Effector memory CD8-positive, alpha-beta T cell (primary cell): ENCODE measurements at regions not wholly inside any gene's neighbourhood (a gene's known extent, or its start where the extent isn't known, plus 50 kb on each side); places are given as distances from the start of the nearest gene placed in this dataset.
"Not testable (repeated sequence)": the region's sequence is repeated elsewhere in the genome, so short reads cannot be mapped to it uniquely, and the experiment has no call there.

ENCODE experiments used
- ATAC-seq: fragments of 150-1000 bp; cut with Tn5 transposase; replicated peaks from 2 replicates; pipeline ENCODE4 v1.10.0; 2021; ENCODE audit warnings: mild to moderate bottlenecking, moderate library complexity
- DNase-seq, 3 experiments: peaks; one replicate each; pipeline ENCODE4 v3.0.0; 2021
- H3K27ac Mint-ChIP-seq, 2 donors: one replicate each; pipeline ENCODE4 v1.8.0; 2022; ENCODE audit warnings: mild to moderate bottlenecking in 2 of 2, mixed read lengths in 2 of 2, moderate library complexity in 2 of 2
- H3K27me3 Mint-ChIP-seq, 2 donors: one replicate each; pipeline ENCODE4 v1.8.0; 2022; ENCODE audit warnings: mixed read lengths in 2 of 2
- H3K36me3 Mint-ChIP-seq: one replicate; pipeline ENCODE4 v1.8.0; 2022; ENCODE audit warnings: mild to moderate bottlenecking, moderate library complexity, mixed read lengths; ENCODE audit not compliant: insufficient read depth
- H3K4me1 Mint-ChIP-seq, 2 donors: one replicate each; pipeline ENCODE4 v1.8.0; 2022; ENCODE audit warnings: low read depth in 2 of 2, mixed read lengths in 2 of 2
- H3K4me3 Mint-ChIP-seq, 2 donors: one replicate each; pipeline ENCODE4 v1.8.0; 2022; ENCODE audit warnings: mild to moderate bottlenecking in 2 of 2, mixed read lengths in 2 of 2, moderate library complexity in 2 of 2
- H3K9me3 Mint-ChIP-seq, 2 donors: one replicate each; pipeline ENCODE4 v1.8.0; 2022; ENCODE audit warnings: mixed read lengths in 2 of 2

DNA sequence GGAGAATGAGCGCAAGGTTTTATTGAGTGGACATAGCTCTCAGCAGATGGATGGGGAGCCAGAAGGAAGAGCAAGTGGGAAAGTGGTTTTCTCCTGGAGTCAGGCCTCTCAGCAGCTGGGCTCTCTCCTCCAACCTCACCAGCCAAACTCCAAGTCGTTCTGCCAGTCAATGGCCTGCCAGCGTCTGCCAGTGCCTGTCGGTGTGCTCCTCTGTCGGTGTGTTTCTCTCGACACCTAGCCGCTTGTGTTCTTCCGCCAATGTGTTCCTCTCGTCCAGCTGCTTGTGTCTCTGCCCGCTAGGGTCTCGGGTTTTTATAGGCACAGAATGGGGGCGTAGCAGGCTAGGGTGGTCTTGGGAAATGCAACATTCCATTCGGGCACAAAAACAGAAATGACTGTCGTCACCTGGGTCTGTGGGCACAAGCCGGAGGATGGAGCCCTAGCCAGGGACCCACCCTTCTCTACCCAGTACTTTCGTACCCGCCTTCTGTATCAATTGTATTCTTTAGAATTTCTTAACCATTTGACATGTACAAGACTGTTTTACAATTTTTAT is 1365.4 kb downstream of the FSCB start:
- H3K9me3 Mint-ChIP-seq, result peaks cover 0 to 20% of the 10 kb centered on the region in 2 donors
- DNase-seq, result no peak
- no peaks in the 10 kb centered on the region for H3K4me1 Mint-ChIP-seq
- H3K36me3 Mint-ChIP-seq, result no peaks in the 10 kb centered on the region
- no peak for ATAC-seq
- H3K27me3 Mint-ChIP-seq, result no peaks in the 10 kb centered on the region
- no peak overlapping the region for H3K4me3 Mint-ChIP-seq
- H3K27ac Mint-ChIP-seq, result no peak overlapping the region

GRCh38 chr14:43140453-43140852 is 1366.6 kb downstream of the FSCB start:
- ATAC-seq, result no peak
- Mint-ChIP-seq H3K27me3 (no peaks in the 10 kb centered on the region), H3K27ac (no peak overlapping the region), H3K4me1 (no peaks in the 10 kb centered on the region), H3K4me3 (no peak overlapping the region), H3K36me3 (no peaks in the 10 kb centered on the region), H3K9me3 (peaks cover 3 to 19% of the 10 kb centered on the region in 2 donors)
- no peak for DNase-seq

DNA sequence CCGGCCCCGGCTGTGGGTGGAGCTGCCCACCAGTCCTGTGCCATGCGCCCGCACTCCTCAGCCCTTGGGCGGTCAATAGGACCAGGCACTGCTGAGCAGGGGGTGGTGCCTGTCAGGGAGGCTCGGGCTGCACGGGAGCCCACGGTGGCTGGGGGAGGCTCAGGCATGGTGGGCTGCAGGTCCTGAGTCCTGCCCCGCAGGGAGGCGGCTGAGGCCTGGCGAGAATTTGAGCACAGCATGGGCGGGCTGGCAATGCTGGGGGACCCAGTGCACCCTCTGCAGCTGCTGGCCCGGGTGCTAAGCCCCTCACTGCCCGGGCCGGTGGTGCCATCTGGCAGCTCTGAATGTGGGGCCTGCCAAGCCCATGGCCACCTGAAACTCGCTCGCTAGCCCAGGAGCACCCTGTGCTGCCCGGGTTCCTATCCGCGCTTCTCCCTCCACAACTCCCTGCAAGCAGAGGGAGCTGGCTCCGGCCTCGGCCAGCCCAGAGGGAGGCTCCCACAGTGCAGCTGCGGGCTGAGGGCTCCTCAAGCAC is 1371.1 kb downstream of the FSCB start:
- H3K9me3 Mint-ChIP-seq, result peaks cover 8 to 24% of the 10 kb centered on the region in 2 donors
- no peaks in the 10 kb centered on the region for H3K36me3 Mint-ChIP-seq
- no peak overlapping the region for H3K27ac Mint-ChIP-seq
- no peak overlapping the region for H3K4me3 Mint-ChIP-seq
- H3K4me1 Mint-ChIP-seq, result no peaks in the 10 kb centered on the region
- ATAC-seq, result no peak
- DNase-seq, result no peak
- no peaks in the 10 kb centered on the region for H3K27me3 Mint-ChIP-seq

- no peak overlapping the region for H3K27ac Mint-ChIP-seq
- H3K4me1 Mint-ChIP-seq, result no peaks in the 10 kb centered on the region
- H3K27me3 Mint-ChIP-seq, result no peaks in the 10 kb centered on the region
- no peaks in the 10 kb centered on the region for H3K36me3 Mint-ChIP-seq
- ATAC-seq (no peak), DNase-seq (no peak)
- no peak overlapping the region for H3K4me3 Mint-ChIP-seq
- H3K9me3 Mint-ChIP-seq, result peaks cover 8 to 12% of the 10 kb centered on the region in 2 donors
These were observed 1374.6 kb downstream of the FSCB start for GRCh38 chr14:43132441-43132840.

DNA sequence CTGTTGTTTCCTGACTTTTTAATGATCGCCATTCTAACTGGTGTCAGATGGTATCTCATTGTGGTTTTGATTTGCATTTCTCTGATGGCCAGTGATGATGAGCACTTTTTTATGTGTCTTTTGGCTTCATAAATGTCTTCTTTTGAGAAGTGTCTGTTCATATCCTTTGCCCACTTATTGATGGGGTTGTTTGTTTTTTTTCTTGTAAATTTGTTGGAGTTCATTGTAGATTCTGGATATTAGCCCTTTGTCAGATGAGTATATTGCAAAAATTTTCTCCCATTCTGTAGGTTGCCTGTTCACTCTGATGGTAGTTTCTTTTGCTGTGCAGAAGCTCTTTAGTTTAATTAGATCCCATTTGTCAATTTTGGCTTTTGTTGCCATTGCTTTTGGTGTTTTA is 1378.7 kb downstream of the FSCB start:
- peaks cover 5 to 12% of the 10 kb centered on the region in 2 donors for H3K9me3 Mint-ChIP-seq
- not testable (repeated sequence) for H3K27me3 Mint-ChIP-seq, H3K27ac Mint-ChIP-seq, ATAC-seq, H3K36me3 Mint-ChIP-seq, H3K4me1 Mint-ChIP-seq, DNase-seq, H3K4me3 Mint-ChIP-seq

DNA sequence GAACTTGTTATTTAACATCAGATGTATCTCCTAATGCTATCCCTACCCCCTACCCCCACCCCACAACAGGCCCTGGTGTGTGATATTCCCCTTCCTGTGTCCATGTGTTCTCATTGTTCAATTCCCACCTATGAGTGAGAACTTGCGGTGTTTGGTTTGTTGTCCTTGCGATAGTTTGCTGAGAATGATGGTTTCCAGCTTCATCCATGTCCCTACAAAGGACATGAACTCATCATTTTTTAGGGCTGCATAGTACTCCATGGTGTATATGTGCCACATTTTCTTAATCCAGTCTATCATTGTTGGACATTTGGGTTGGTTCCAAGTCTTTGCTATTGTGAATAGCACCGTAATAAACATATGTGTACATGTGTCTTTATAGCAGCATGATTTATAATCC is 1379.2 kb downstream of the FSCB start:
- not testable (repeated sequence) for H3K36me3 Mint-ChIP-seq, H3K4me3 Mint-ChIP-seq, H3K27ac Mint-ChIP-seq, ATAC-seq, DNase-seq, H3K9me3 Mint-ChIP-seq, H3K4me1 Mint-ChIP-seq, H3K27me3 Mint-ChIP-seq

DNA sequence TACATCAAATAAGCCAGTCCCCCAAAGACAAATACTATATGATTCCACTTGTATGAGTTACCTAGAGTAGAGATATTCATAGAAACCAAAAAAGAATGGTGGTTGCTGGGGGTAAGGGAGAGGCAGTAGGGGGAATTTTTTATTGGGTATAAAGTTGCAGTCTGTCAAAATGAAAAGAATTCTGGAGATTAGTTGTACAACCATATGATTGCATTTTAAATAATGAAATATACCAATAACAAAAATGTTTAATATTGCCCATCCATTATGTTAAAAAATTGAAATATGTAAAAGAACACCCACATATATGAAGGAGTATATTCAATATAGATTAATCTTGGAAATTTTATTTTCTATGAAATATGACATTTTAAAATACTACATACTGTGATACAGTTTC is 1383.5 kb downstream of the FSCB start:
- H3K27ac Mint-ChIP-seq, result no peak overlapping the region

DNA sequence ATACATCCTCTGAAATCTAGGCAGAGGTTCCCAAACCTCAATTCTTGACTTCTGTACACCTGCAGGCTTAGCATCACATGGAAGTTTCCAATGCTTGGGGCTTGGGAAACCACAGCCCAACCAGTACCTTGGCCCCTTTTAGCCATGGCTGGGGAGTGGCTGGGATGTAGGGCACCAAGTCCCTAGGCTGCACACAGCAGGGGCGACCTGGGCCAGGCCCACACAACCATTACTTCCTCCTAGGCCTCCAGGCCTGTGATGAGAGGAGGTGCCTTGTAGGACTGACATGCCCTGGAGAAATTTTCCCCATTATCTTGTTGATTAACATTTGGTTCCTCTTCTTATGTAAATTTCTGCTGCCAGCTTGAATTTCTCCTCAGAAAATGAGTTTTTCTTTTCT is 1387.4 kb downstream of the FSCB start:
- Mint-ChIP-seq H3K9me3 (peaks cover 8 to 10% of the 10 kb centered on the region in 2 donors), H3K27me3 (no peaks in the 10 kb centered on the region), H3K4me1 (no peaks in the 10 kb centered on the region), H3K4me3 (no peak overlapping the region), H3K36me3 (no peaks in the 10 kb centered on the region), H3K27ac (no peak overlapping the region)
- DNase-seq, result no peak
- no peak for ATAC-seq

More for the DNA sequence above, 1383.5 kb downstream of the FSCB start:
- Mint-ChIP-seq H3K36me3 (no peaks in the 10 kb centered on the region), H3K27me3 (no peaks in the 10 kb centered on the region), H3K4me3 (no peak overlapping the region), H3K4me1 (no peaks in the 10 kb centered on the region), H3K9me3 (peaks cover 8 to 10% of the 10 kb centered on the region in 2 donors)
- no peak for DNase-seq
- no peak for ATAC-seq

GRCh38 chr14:43116341-43116740 is 1390.7 kb downstream of the FSCB start:
- H3K4me1 Mint-ChIP-seq, result no peaks in the 10 kb centered on the region
- no peak overlapping the region for H3K4me3 Mint-ChIP-seq
- H3K27ac Mint-ChIP-seq, result no peak overlapping the region
- no peaks in the 10 kb centered on the region for H3K27me3 Mint-ChIP-seq
- no peak for ATAC-seq
- no peak for DNase-seq
- no peaks in the 10 kb centered on the region for H3K36me3 Mint-ChIP-seq
- peaks cover 9 to 10% of the 10 kb centered on the region in 2 donors for H3K9me3 Mint-ChIP-seq

DNA sequence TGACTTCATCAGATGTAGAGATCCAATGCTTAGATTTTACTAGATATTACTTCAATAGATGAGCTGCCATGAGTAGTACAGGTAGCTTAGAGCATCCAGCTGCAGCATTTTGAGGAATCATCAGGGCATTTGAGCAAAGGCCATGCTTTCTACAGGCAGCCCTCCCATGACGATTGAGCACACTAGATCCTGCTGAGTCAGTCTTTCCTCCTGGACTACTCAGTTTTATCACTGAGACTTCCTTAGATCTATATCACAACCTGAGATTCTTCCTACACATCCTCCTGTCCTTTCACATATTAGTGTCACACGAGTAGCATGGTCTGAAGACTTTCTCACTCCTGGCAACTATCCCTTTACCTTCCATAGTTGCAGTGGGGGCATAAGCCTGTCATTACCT is 1401.8 kb downstream of the FSCB start:
- no peak overlapping the region for H3K4me3 Mint-ChIP-seq
- H3K27ac Mint-ChIP-seq, result no peak overlapping the region
- peaks cover 3 to 13% of the 10 kb centered on the region in 2 donors for H3K9me3 Mint-ChIP-seq
- no peak for DNase-seq
- no peaks in the 10 kb centered on the region for H3K27me3 Mint-ChIP-seq
- no peak for ATAC-seq
- H3K36me3 Mint-ChIP-seq, result no peaks in the 10 kb centered on the region
- H3K4me1 Mint-ChIP-seq, result no peaks in the 10 kb centered on the region

DNA sequence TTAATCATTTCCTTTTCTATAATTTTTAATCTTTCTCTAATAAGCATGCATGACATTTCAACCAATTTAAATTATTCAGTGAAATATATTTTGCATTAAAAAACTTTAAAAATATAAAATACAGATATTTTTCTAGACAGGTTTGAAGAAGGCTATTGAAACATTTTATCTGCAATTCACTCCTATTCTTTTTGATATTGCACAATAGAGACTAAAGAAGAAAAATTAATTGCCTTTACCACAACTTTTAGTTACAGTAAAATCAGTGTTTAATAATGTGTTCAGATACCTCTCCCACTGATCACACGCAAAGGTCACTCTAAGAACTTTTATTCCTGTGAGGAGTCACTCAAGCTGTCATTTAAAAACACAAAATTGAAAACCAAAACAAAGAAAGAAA is 1416.7 kb downstream of the FSCB start:
- H3K27me3 Mint-ChIP-seq, result no peaks in the 10 kb centered on the region
- H3K27ac Mint-ChIP-seq, result no peak overlapping the region
- H3K4me1 Mint-ChIP-seq, result no peaks in the 10 kb centered on the region
- ATAC-seq (no peak), DNase-seq (no peak)
- no peaks in the 10 kb centered on the region for H3K36me3 Mint-ChIP-seq
- no peak overlapping the region for H3K4me3 Mint-ChIP-seq
- H3K9me3 Mint-ChIP-seq, result peaks cover 9 to 10% of the 10 kb centered on the region in 2 donors

DNA sequence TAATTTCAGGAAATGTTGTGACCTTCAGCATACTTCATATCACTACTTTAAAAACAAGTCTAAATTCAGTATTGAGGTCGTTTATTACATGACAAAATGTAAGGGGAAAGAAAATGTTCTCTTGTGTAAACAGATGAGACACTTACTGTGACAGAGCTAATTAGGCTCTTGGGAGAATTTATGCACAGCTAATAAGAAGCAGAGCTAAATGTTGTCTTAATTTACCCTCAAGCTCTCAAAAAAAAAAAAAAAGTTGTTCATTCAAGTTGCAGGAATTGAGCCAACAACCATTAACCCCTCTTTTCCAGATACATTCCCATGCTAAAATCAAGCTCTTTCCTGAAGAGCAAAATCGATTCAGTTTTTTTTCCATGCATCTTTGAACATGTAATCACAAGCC is 1419.4 kb downstream of the FSCB start:
- no peak for DNase-seq
- Mint-ChIP-seq H3K4me1 (no peaks in the 10 kb centered on the region), H3K27me3 (no peaks in the 10 kb centered on the region), H3K4me3 (no peak overlapping the region), H3K27ac (no peak overlapping the region), H3K9me3 (peaks cover 11 to 17% of the 10 kb centered on the region in 2 donors), H3K36me3 (no peaks in the 10 kb centered on the region)
- ATAC-seq, result no peak

- H3K4me1 Mint-ChIP-seq, result no peaks in the 10 kb centered on the region
These were observed 1421.3 kb downstream of the FSCB start for GRCh38 chr14:43085819-43086218.

DNA sequence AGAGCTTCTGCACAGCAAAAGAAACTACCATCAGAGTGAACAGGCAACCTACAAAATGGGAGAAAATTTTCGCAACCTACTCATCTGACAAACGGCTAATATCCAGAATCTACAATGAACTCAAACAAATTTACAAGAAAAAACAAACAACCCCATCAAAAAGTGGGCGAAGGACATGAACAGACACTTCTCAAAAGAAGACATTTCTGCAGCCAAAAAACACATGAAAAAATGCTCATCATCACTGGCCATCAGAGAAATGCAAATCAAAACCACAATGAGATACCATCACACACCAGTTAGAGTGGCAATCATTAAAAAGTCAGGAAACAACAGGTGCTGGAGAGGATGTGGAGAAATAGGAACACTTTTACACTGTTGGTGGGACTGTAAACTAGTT is 1439.7 kb downstream of the FSCB start:
- H3K9me3 Mint-ChIP-seq, DNase-seq, H3K4me3 Mint-ChIP-seq, H3K4me1 Mint-ChIP-seq, H3K27ac Mint-ChIP-seq, H3K36me3 Mint-ChIP-seq, H3K27me3 Mint-ChIP-seq, ATAC-seq: not testable (repeated sequence)

More at GRCh38 chr14:43085819-43086218, 1421.3 kb downstream of the FSCB start:
- Mint-ChIP-seq H3K27me3 (no peaks in the 10 kb centered on the region), H3K4me3 (no peak overlapping the region), H3K27ac (no peak overlapping the region), H3K9me3 (peaks cover 7 to 17% of the 10 kb centered on the region in 2 donors), H3K36me3 (no peaks in the 10 kb centered on the region)
- ATAC-seq, result no peak
- DNase-seq, result no peak
